ENCODE measurements at regions not wholly inside any gene's neighbourhood (a gene's known extent, or its start where the extent isn't known, plus 50 kb on each side); places are given as distances from the start of the nearest gene placed in this dataset.

DNA sequence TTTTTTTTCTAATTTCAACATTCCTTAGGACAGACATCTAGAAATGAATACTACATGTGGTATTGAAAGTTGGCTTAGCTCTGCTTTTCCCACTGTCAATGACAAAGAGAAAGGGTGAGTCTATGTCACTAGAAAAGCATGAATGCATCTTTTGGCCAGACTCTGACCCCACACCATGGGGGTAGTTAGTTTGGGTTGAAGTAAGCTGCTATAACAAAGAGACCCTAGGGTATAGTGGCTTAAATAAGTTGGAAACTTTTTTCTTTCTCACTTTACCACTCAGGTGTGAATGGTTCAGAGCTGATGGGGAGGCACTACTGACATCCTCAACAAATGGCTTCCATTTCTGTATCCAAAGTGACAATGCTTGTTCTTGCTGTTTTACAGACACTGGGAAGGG lies 161.5 kb downstream of the DLEU7 start:
- DNase-seq (ENCODE audit: low spot score in 2 of 2) = no peak
- intact Hi-C loops (cut with DNase I; ENCODE audit: low total_unique reads) = no loop called here
- H3K4me3 ChIP-seq (ENCODE audit: low read depth, poor library complexity, severe bottlenecking) = no peak overlapping the region
- TF ChIP-seq, protein P1, sequence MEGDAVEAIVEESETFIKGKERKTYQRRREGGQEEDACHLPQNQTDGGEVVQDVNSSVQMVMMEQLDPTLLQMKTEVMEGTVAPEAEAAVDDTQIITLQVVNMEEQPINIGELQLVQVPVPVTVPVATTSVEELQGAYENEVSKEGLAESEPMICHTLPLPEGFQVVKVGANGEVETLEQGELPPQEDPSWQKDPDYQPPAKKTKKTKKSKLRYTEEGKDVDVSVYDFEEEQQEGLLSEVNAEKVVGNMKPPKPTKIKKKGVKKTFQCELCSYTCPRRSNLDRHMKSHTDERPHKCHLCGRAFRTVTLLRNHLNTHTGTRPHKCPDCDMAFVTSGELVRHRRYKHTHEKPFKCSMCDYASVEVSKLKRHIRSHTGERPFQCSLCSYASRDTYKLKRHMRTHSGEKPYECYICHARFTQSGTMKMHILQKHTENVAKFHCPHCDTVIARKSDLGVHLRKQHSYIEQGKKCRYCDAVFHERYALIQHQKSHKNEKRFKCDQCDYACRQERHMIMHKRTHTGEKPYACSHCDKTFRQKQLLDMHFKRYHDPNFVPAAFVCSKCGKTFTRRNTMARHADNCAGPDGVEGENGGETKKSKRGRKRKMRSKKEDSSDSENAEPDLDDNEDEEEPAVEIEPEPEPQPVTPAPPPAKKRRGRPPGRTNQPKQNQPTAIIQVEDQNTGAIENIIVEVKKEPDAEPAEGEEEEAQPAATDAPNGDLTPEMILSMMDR (IDR thresholded peaks at IDR 0.05) = no peak
- no peak for TF ChIP-seq POLR2A (IDR thresholded peaks at IDR 0.05)

DNA sequence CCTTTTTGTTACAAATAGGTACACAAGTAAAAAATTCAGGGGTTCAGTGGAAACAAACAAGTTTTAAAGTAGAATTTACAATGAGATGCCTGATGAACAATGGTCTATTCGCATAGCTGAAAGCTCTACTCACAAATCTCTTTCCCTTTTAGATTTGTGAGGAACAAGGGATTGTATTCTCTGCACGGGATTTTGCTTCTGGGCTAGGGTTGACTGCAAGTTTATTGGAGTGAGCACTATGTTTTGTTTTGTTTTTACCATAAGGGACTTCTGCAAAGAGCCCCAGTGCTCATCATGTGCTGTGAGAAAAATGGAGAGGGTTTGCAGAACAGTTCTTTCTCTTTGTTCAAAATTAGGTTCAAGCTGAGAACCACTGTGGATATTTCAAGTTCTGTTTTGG lies 160.5 kb downstream of the DLEU7 start:
- no peak for DNase-seq (ENCODE audit: low spot score in 2 of 2)
- WGBS, 2 donors = 73 to 76% methylated on average over 2 of the region's 2 CpGs
- no peak overlapping the region for H3K4me3 ChIP-seq (ENCODE audit: low read depth, poor library complexity, severe bottlenecking)
- intact Hi-C loops (cut with DNase I; ENCODE audit: low total_unique reads) = no loop called here
- no peak for TF ChIP-seq POLR2A (IDR thresholded peaks at IDR 0.05)
- TF ChIP-seq, protein P1 (IDR thresholded peaks at IDR 0.05) = no peak

DNA sequence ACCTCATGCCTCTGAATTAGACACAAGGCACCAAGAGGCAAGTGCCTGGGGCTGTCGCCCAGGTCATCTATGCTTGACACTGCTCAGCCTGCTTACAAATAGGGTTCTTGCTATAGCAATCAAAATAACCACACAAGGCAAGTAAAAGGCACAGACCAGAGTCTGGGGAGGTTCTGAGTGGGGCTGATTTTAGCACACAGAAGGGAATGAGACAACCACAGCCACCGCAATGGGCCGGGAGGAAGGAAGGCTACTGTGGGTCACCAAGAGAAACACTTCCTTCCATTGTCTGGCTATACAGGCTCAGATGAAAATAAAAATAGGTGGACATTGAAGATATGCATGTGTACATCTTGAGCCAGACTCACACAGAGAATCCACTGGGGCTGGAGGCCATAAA lies 159.1 kb downstream of the DLEU7 start:
- intact Hi-C loops (cut with DNase I; ENCODE audit: low total_unique reads) = no loop called here
- DNase-seq (ENCODE audit: low spot score in 2 of 2) = no peak
- H3K4me3 ChIP-seq (ENCODE audit: low read depth, poor library complexity, severe bottlenecking) = no peak overlapping the region
- TF ChIP-seq POLR2A (IDR thresholded peaks at IDR 0.05) = no peak
- TF ChIP-seq, protein P1 (IDR thresholded peaks at IDR 0.05) = no peak
- WGBS, 2 donors = 69 to 74% methylated on average over 3 of the region's 3 CpGs

DNA sequence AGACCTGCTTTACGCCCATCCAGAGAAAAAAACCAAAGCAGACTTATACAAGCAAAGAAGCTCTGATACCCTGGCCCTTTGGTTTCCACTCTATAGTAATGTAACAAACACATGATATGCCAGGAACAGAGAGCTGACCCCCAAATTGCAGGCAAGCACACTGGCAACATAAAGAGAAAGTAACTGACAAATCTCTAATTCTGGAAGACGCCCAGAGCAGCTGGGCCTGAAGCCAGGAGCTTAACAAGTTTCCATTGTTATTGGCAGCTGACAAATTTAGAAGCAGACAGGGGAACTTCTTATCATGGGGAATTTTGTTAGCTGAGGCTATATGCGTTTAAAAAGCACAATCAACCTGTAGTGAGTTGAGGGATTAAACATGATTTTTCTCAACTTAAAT lies 158.0 kb downstream of the DLEU7 start:
- WGBS, 2 donors = 25 to 27% methylated on average over 3 of the region's 3 CpGs
- no peak for TF ChIP-seq POLR2A (IDR thresholded peaks at IDR 0.05)
- TF ChIP-seq, protein P1 (IDR thresholded peaks at IDR 0.05) = no peak
- DNase-seq (ENCODE audit: low spot score in 2 of 2) = peak; percentile 71 to 92
- intact Hi-C loops (cut with DNase I; ENCODE audit: low total_unique reads) = no loop called here
- H3K4me3 ChIP-seq (ENCODE audit: low read depth, poor library complexity, severe bottlenecking) = no peak overlapping the region

DNA sequence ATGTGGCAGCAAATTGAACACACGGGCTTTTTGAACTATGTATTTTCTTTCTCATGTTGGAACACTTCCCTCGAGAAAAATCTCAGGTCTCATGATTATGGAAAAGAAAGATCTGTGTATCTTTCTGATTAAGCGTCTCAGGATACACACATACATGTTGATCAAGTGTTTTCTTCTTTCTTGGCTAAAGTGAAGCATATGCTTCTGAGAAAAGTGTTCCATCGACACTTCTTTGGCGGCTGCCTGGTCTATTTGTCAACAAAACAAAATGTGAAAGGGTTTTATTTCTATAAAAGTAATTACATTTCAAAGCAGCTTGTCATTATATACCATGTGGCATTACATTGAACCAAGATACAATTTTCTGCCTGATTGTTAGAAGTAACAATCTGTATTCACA lies 157.5 kb downstream of the DLEU7 start:
- DNase-seq (ENCODE audit: low spot score in 2 of 2) = no peak
- H3K4me3 ChIP-seq (ENCODE audit: low read depth, poor library complexity, severe bottlenecking) = no peak overlapping the region
- 24 to 38% methylated on average over 5 of the region's 5 CpGs for WGBS, 2 donors
- intact Hi-C loops (cut with DNase I; ENCODE audit: low total_unique reads) = no loop called here
- TF ChIP-seq, protein P1 (IDR thresholded peaks at IDR 0.05) = no peak

DNA sequence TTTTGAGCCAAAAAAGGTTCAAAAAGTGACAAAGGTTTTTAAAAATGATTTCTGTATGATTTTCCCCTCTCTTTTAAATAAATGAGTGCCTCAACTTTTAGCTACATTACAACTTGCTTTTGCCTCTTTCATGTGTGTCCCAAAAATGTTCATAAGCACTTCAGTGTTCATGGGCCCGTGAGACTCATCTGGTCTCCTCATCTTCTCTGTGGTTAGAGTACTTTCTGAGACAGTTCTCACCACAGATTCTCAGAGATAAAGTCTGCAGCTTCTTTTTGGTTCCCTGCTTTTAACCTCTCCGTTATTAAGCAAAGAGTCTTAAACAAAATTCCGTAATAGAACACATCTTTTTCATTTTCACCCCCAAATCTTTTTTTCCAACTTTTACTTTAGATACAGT lies 156.9 kb downstream of the DLEU7 start:
- H3K4me3 ChIP-seq (ENCODE audit: low read depth, poor library complexity, severe bottlenecking) = no peak overlapping the region
- 94% methylated on average over 3 of the region's 3 CpGs for WGBS, 2 donors
- intact Hi-C loops (cut with DNase I; ENCODE audit: low total_unique reads) = no loop called here
- TF ChIP-seq, protein P1 (IDR thresholded peaks at IDR 0.05) = no peak
- TF ChIP-seq POLR2A (IDR thresholded peaks at IDR 0.05) = no peak
- no peak for DNase-seq (ENCODE audit: low spot score in 2 of 2)

Data from lower leg skin (tissue), 4 donors.